NT2/D1 (cell line): ENCODE measurements at regions not wholly inside any gene's neighbourhood (a gene's known extent, or its start where the extent isn't known, plus 50 kb on each side); places are given as distances from the start of the nearest gene placed in this dataset.

ENCODE experiments used
- SUZ12 ChIP-seq: IDR thresholded peaks from 2 replicates; pipeline ENCODE4 v1.6.1; 2011; ENCODE audit not compliant: insufficient read length, insufficient read depth; ENCODE audit errors: extremely low read depth
- YY1 ChIP-seq: IDR thresholded peaks from 2 replicates; pipeline ENCODE4 v1.6.1; 2011; ENCODE audit not compliant: insufficient read length, insufficient read depth

- TF ChIP-seq YY1 (no peak), SUZ12 (no peak)
Measured at GRCh38 chr4:26049447-26049846, 135.4 kb downstream of the SMIM20 start.
